H1 (cell line): ENCODE measurements at regions not wholly inside any gene's neighbourhood (a gene's known extent, or its start where the extent isn't known, plus 50 kb on each side); places are given as distances from the start of the nearest gene placed in this dataset.

Source experiments
- CTCF ChIA-PET: fragments of 300-600 bp; sonication (Branson Sonifier 250); formaldehyde crosslinking; loops from one replicate; lab custom pipeline; 2021; ENCODE audit not compliant: partially characterized antibody; lab: Charles Lee
- POLR2A ChIA-PET: fragments of 300-600 bp; sonication (Branson Sonifier 250); formaldehyde crosslinking; loops from one replicate; lab custom pipeline; 2021; ENCODE audit warnings: inconsistent platforms; ENCODE audit not compliant: partially characterized antibody; lab: Charles Lee
- DNase-seq, 2 experiments: peaks; one replicate each; pipeline versions ENCODE4 v3.0.0 to v3.0.0-alpha.2; 2010 to 2022; ENCODE audit warnings: low spot score in 2 of 2, low read depth in 1 of 2, mixed read lengths in 1 of 2
- FAIRE-seq: peaks from 2 replicates; lab custom pipeline; 2011; peaks lifted over from hg19 to GRCh38; lab: Jason Lieb, UNC
- H2AFZ ChIP-seq: 2 replicates; pipeline ENCODE4 v1.8.1; 2012; ENCODE audit warnings: low read length, inconsistent platforms
- H2AK5ac ChIP-seq: 2 replicates; pipeline ENCODE4 v1.6.1; 2013; ENCODE audit warnings: low read depth, low read length
- H2BK120ac ChIP-seq: replicated peaks from 2 replicates; pipeline ENCODE3; 2013; ENCODE audit warnings: low read depth, low read length, inconsistent platforms
- H2BK12ac ChIP-seq: 2 replicates; pipeline ENCODE4 v1.6.1; 2013; ENCODE audit warnings: low read depth, low read length
- H2BK15ac ChIP-seq: 2 replicates; pipeline ENCODE4 v1.6.1; 2013; ENCODE audit warnings: low read length
- H2BK20ac ChIP-seq: 2 replicates; pipeline ENCODE4 v1.6.1; 2013; ENCODE audit warnings: low read length
- H2BK5ac ChIP-seq: 2 replicates; pipeline ENCODE4 v1.6.1; 2013; ENCODE audit warnings: low read depth, low read length
- H3K14ac ChIP-seq: 2 replicates; pipeline ENCODE4 v1.6.1; 2013; ENCODE audit warnings: inconsistent platforms; ENCODE audit not compliant: insufficient read length
- H3K18ac ChIP-seq: 2 replicates; pipeline ENCODE4 v1.6.1; 2013; ENCODE audit warnings: low read length; ENCODE audit errors: extremely low read depth
- H3K23ac ChIP-seq: 2 replicates; pipeline ENCODE4 v1.6.1; 2013; ENCODE audit warnings: inconsistent platforms; ENCODE audit not compliant: insufficient read length
- H3K23me2 ChIP-seq: 2 replicates; pipeline ENCODE4 v1.6.1; 2013; ENCODE audit warnings: low read depth, low read length
- H3K27ac ChIP-seq: 2 replicates; pipeline ENCODE4 v1.6.1; 2011; ENCODE audit warnings: low read depth, low read length, inconsistent platforms
- H3K27me3 ChIP-seq, 4 experiments: replicated peaks in 1 of 4; 1 replicate in 1 of 4; 2 replicates in 3 of 4; pipeline versions ENCODE4 v1.6.1 to v1.8.1; 2011 to 2013; ENCODE audit warnings: low read length in 3 of 4, mild to moderate bottlenecking in 3 of 4, inconsistent platforms in 2 of 4, mixed read lengths in 2 of 4, moderate library complexity in 1 of 4; ENCODE audit not compliant: control insufficient read depth in 3 of 4, insufficient read depth in 3 of 4; ENCODE audit errors: extremely low read depth in 1 of 4
- H3K36me3 ChIP-seq, 4 experiments: 2 replicates each; pipeline versions ENCODE4 v1.6.1 to v1.8.1; 2011 to 2013; ENCODE audit warnings: mild to moderate bottlenecking in 4 of 4, low read length in 3 of 4, moderate library complexity in 2 of 4, control low read depth in 1 of 4, inconsistent platforms in 1 of 4; ENCODE audit not compliant: insufficient read depth in 4 of 4, control insufficient read depth in 2 of 4
- H3K4ac ChIP-seq: replicated peaks from 2 replicates; pipeline ENCODE3; 2013; ENCODE audit warnings: low read length, low read depth, mixed read lengths, inconsistent platforms; ENCODE audit not compliant: insufficient read length
- H3K4me1 ChIP-seq, 4 experiments: replicated peaks in 1 of 4; 1 replicate in 1 of 4; 2 replicates in 3 of 4; pipeline versions ENCODE4 v1.6.1 to v1.8.1; 2011 to 2013; ENCODE audit warnings: low read length in 3 of 4, inconsistent platforms in 2 of 4, mixed read lengths in 1 of 4; ENCODE audit not compliant: insufficient read depth in 4 of 4, control insufficient read depth in 3 of 4
- H3K4me2 ChIP-seq, 2 experiments: 2 replicates each; pipeline versions ENCODE4 v1.6.1 to v1.8.1; 2011 to 2013; ENCODE audit warnings: low read depth in 2 of 2, low read length in 2 of 2, control low read depth in 1 of 2, inconsistent platforms in 1 of 2, mild to moderate bottlenecking in 1 of 2; ENCODE audit not compliant: insufficient read depth in 1 of 2
- H3K4me3 ChIP-seq, 4 experiments: fragments of 200-600, 300-600 bp in 1 of 4; sonication (generic), shearing (Covaris generic), sonication (Bioruptor Twin) in 1 of 4; 2 replicates each; pipeline versions ENCODE4 v1.5.1 to v1.8.1; 2011 to 2016; ENCODE audit warnings: low read length in 4 of 4, low read depth in 3 of 4, control low read depth in 2 of 4, inconsistent platforms in 2 of 4, mild to moderate bottlenecking in 2 of 4, mixed read lengths in 1 of 4, moderate library complexity in 1 of 4; ENCODE audit not compliant: insufficient read depth in 2 of 4; ENCODE audit errors: extremely low read depth in 1 of 4
- H3K56ac ChIP-seq: replicated peaks from 2 replicates; pipeline ENCODE3; 2013; ENCODE audit warnings: low read depth, mild to moderate bottlenecking, mixed read lengths, low read length, inconsistent platforms; ENCODE audit not compliant: insufficient read length
- H3K79me1 ChIP-seq: 2 replicates; pipeline ENCODE4 v1.6.1; 2013; ENCODE audit warnings: low read depth, low read length, control low read depth
- H3K79me2 ChIP-seq, 2 experiments: 2 replicates each; pipeline versions ENCODE4 v1.6.1 to v1.8.1; 2012 to 2013; ENCODE audit warnings: low read length in 2 of 2, mild to moderate bottlenecking in 2 of 2, inconsistent platforms in 1 of 2; ENCODE audit not compliant: insufficient read depth in 2 of 2, control insufficient read depth in 1 of 2
- H3K9ac ChIP-seq, 4 experiments: replicated peaks in 1 of 4; 1 replicate in 1 of 4; 2 replicates in 3 of 4; pipeline versions ENCODE4 v1.6.1 to v1.8.1; 2011 to 2013; ENCODE audit warnings: low read depth in 3 of 4, low read length in 3 of 4, control low read depth in 2 of 4, mild to moderate bottlenecking in 2 of 4, moderate library complexity in 2 of 4, inconsistent platforms in 1 of 4; ENCODE audit errors: extremely low read depth in 1 of 4
- H3K9me3 ChIP-seq, 2 experiments: 2 replicates each; pipeline versions ENCODE4 v1.6.1 to v1.8.1; 2012 to 2013; ENCODE audit warnings: mild to moderate bottlenecking in 2 of 2, moderate library complexity in 2 of 2, control low read depth in 1 of 2, inconsistent platforms in 1 of 2, low read depth in 1 of 2, low read length in 1 of 2, mixed read lengths in 1 of 2; ENCODE audit not compliant: insufficient read depth in 2 of 2
- H4K20me1 ChIP-seq, 2 experiments: replicated peaks in 1 of 2; 2 replicates each; pipeline versions ENCODE3 to v1.8.1; 2011 to 2013; ENCODE audit warnings: inconsistent platforms in 2 of 2, low read length in 2 of 2, mild to moderate bottlenecking in 1 of 2; ENCODE audit not compliant: insufficient read depth in 2 of 2, control insufficient read depth in 1 of 2
- H4K5ac ChIP-seq: 2 replicates; pipeline ENCODE4 v1.6.1; 2013; ENCODE audit warnings: low read length, low read depth, mixed read lengths, inconsistent platforms; ENCODE audit not compliant: insufficient read length
- H4K8ac ChIP-seq: 2 replicates; pipeline ENCODE4 v1.8.0; 2013; ENCODE audit warnings: mild to moderate bottlenecking, moderate library complexity, low read length, inconsistent platforms; ENCODE audit not compliant: insufficient read depth; ENCODE audit errors: extremely low read depth
- H4K91ac ChIP-seq: replicated peaks from 2 replicates; pipeline ENCODE3; 2013; ENCODE audit warnings: low read length, mixed read lengths, inconsistent platforms; ENCODE audit not compliant: insufficient read length
- EGR1 ChIP-seq: IDR thresholded peaks from 2 replicates; pipeline ENCODE4 v1.6.1; 2011; ENCODE audit warnings: low read depth, low read length, borderline replicate concordance
- EZH2 ChIP-seq: fragments of 200-600 bp; sonication (generic); IDR thresholded peaks from 2 replicates; pipeline ENCODE4 v1.7.1; 2012; ENCODE audit warnings: low read depth, mild to moderate bottlenecking, moderate library complexity, low read length, inconsistent platforms; ENCODE audit not compliant: severe bottlenecking
- GABPA ChIP-seq: IDR thresholded peaks from 2 replicates; pipeline ENCODE4 v1.6.1; 2011; ENCODE audit warnings: mild to moderate bottlenecking, low read length, moderate library complexity, borderline replicate concordance; ENCODE audit not compliant: insufficient read depth
- HDAC2 ChIP-seq, 2 experiments: fragments of 300-600 bp in 1 of 2; sonication (generic) in 1 of 2; IDR thresholded peaks; 2 replicates each; pipeline ENCODE4 v1.6.1; 2011 to 2012; ENCODE audit warnings: low read depth in 2 of 2, low read length in 2 of 2, mild to moderate bottlenecking in 2 of 2, moderate library complexity in 2 of 2, borderline replicate concordance in 1 of 2, inconsistent platforms in 1 of 2
- MAFK ChIP-seq: IDR thresholded peaks from 2 replicates; pipeline ENCODE4 v1.6.1; 2012; ENCODE audit warnings: low read depth, mild to moderate bottlenecking, improper control_type of control experiment, low read length
- NANOG ChIP-seq: IDR thresholded peaks from 2 replicates; pipeline ENCODE4 v1.6.1; 2011; ENCODE audit warnings: low read length, low read depth, mild to moderate bottlenecking, inconsistent platforms; ENCODE audit not compliant: insufficient read depth, poor library complexity, severe bottlenecking
- NRF1 ChIP-seq: IDR thresholded peaks from 2 replicates; pipeline ENCODE4 v1.6.1; 2011; ENCODE audit warnings: mild to moderate bottlenecking, low read depth, low read length, improper control_type of control experiment
- SIN3A ChIP-seq, 2 experiments: IDR thresholded peaks in 1 of 2; conservative IDR thresholded peaks in 1 of 2; 2 replicates each; pipeline ENCODE4 v1.6.1; 2011 to 2012; ENCODE audit warnings: low read length in 2 of 2, improper control_type of control experiment in 1 of 2, low read depth in 1 of 2, mild to moderate bottlenecking in 1 of 2
- SIRT6 ChIP-seq: IDR thresholded peaks from one replicate; pipeline ENCODE4 v1.7.1; 2012; ENCODE audit warnings: low read length, inconsistent platforms
- SIX5 ChIP-seq: IDR thresholded peaks from 2 replicates; pipeline ENCODE4 v1.6.1; 2011; ENCODE audit warnings: mild to moderate bottlenecking, low read depth, low read length
- TAF7 ChIP-seq: optimal IDR thresholded peaks from 2 replicates; pipeline ENCODE3; 2011; ENCODE audit warnings: low read depth, mild to moderate bottlenecking, inconsistent platforms, low read length, moderate library complexity, borderline replicate concordance
- TEAD4 ChIP-seq: IDR thresholded peaks from 2 replicates; pipeline ENCODE4 v1.6.1; 2012; ENCODE audit warnings: low read depth, low read length, inconsistent platforms, mixed read lengths
- WGBS, 2 experiments: shearing (Covaris generic) in 1 of 2; methylation state at CpG; one replicate each; pipeline versions ENCODE4 v1.1.6 to v1.1.7; 2013 to 2015; ENCODE audit warnings: low lambda C conversion rate in 2 of 2, mixed read lengths in 2 of 2, inconsistent platforms in 1 of 2, low coverage in 1 of 2, missing lambda C conversion rate in 1 of 2; ENCODE audit not compliant: insufficient replicate concordance in 2 of 2, insufficient coverage in 1 of 2, insufficient read length in 1 of 2; ENCODE audit errors: extremely low coverage in 1 of 2, missing lambda C conversion rate in 1 of 2; 5-methylcytosine and 5-hydroxymethylcytosine counted together
- TF ChIP-seq, protein P1 (sequence below): IDR thresholded peaks from 2 replicates; pipeline ENCODE4 v1.6.1; 2011; ENCODE audit warnings: low read length, improper control_type of control experiment

DNA sequence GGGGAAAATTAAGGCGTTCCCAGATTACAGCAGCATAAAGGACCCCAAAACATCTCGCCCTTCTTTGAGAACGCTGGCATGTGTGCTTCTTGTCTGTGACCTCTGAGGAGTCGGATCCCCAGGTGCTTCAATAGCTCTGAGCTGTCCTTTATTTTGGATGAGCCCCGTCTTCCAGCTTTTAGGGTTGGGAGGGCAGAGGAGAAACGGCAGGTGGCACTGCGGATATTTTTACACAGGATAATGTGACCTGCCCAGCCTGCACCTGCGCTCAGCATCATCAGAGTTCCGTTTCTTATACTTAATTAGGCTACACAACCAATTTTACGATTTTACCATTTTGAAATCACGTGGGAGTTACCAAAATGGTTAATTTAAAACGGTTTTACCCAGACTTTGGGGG is 147.7 kb upstream of the RPS6KA2 start:
- no peak overlapping the region for H4K5ac ChIP-seq
- H3K18ac ChIP-seq = no peak overlapping the region
- ChIA-PET CTCF (interaction anchor here (0.5 to 8.6 kb wide), 89 partner anchors 8 to 1236 kb away, joined by 3 to 83 read pairs (median 4); partner anchors contain the start of gene RNASET2), POLR2A (interaction anchor here (1.7 kb wide), 1 partner anchor 225 kb away, joined by 3 read pairs; no protein-coding TSS in a partner anchor)
- H2BK120ac ChIP-seq = no peak overlapping the region
- H3K27ac ChIP-seq = no peak overlapping the region
- H3K4ac ChIP-seq = no peak overlapping the region
- H3K27me3 ChIP-seq = no peaks in the 10 kb centered on the region
- no peak overlapping the region for H2BK12ac ChIP-seq
- WGBS, 2 experiments = 74% methylated on average over 12 of the region's 12 CpGs; no CpG with 5 or more reads in 1 of the 2 experiments
- no peak overlapping the region for H3K14ac ChIP-seq
- no peaks in the 10 kb centered on the region for H3K36me3 ChIP-seq
- H3K23ac ChIP-seq = no peak overlapping the region
- H2BK5ac ChIP-seq = no peak overlapping the region
- DNase-seq (peak in 1 of 2 experiments; percentile 35), FAIRE-seq (no peak)
- no peak overlapping the region for H2BK20ac ChIP-seq
- no peaks in the 10 kb centered on the region for H3K79me1 ChIP-seq
- no peak overlapping the region for H3K56ac ChIP-seq
- no peaks in the 10 kb centered on the region for H3K9me3 ChIP-seq
- H2AFZ ChIP-seq = no peak overlapping the region
- no peak overlapping the region; the same call in 1 of the 2 replicates for H4K8ac ChIP-seq
- no peaks in the 10 kb centered on the region for H4K20me1 ChIP-seq
- no peak overlapping the region for H3K4me3 ChIP-seq
- H3K4me1 ChIP-seq = peaks cover 2 to 15% (median 12%) of the 10 kb centered on the region in 4 experiments; a peak in 6 of 7 replicates
- H3K23me2 ChIP-seq = no peaks in the 10 kb centered on the region
- no peak overlapping the region for H3K9ac ChIP-seq
- H3K79me2 ChIP-seq = no peaks in the 10 kb centered on the region
- H2AK5ac ChIP-seq = no peak overlapping the region
- no peak overlapping the region for H3K4me2 ChIP-seq
- H4K91ac ChIP-seq = no peak overlapping the region
- H2BK15ac ChIP-seq = no peak overlapping the region
- TF ChIP-seq TAF7 = no peak
- TF ChIP-seq MAFK = no peak
- TF ChIP-seq NRF1 = no peak
- TF ChIP-seq SIX5 = no peak
- no peak for TF ChIP-seq NANOG
- TF ChIP-seq, protein P1, sequence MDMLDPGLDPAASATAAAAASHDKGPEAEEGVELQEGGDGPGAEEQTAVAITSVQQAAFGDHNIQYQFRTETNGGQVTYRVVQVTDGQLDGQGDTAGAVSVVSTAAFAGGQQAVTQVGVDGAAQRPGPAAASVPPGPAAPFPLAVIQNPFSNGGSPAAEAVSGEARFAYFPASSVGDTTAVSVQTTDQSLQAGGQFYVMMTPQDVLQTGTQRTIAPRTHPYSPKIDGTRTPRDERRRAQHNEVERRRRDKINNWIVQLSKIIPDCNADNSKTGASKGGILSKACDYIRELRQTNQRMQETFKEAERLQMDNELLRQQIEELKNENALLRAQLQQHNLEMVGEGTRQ = no peak
- no peak for TF ChIP-seq HDAC2 (IDR thresholded peaks at IDR 0.05; ENCODE audit: borderline replicate concordance in 1 of 2, low read depth in 2 of 2, low read length in 2 of 2)
- TF ChIP-seq SIRT6 = no peak
- TF ChIP-seq GABPA = no peak
- no peak for TF ChIP-seq SIN3A (conservative IDR thresholded peaks at IDR 0.05 in 1 of 2, IDR thresholded peaks at IDR 0.05 in 1 of 2; ENCODE audit: low read depth in 1 of 2, low read length in 2 of 2)
- TF ChIP-seq EGR1 = no peak
- no peak for TF ChIP-seq EZH2
- TF ChIP-seq TEAD4 = no peak
